HepG2 (cell line): ENCODE measurements at regions not wholly inside any gene's neighbourhood (a gene's known extent, or its start where the extent isn't known, plus 50 kb on each side); places are given as distances from the start of the nearest gene placed in this dataset.

ENCODE experiments used
- AHDC1 ChIP-seq: sonication (generic); formaldehyde crosslinking; IDR thresholded peaks from 2 replicates; pipeline ENCODE4 v1.5.1; 2020; ENCODE audit warnings: mild to moderate bottlenecking, missing genetic modification reagents, borderline replicate concordance
- DRAP1 ChIP-seq: IDR thresholded peaks from 2 replicates; pipeline ENCODE4 v1.6.1; 2016; ENCODE audit warnings: missing genetic modification reagents, missing compliant biosample characterization
- ELF3 ChIP-seq: IDR thresholded peaks from 2 replicates; pipeline ENCODE4 v1.6.1; 2016; ENCODE audit warnings: missing genetic modification reagents, missing compliant biosample characterization
- FOXP1 ChIP-seq, 2 experiments: fragments of 450-650 bp in 1 of 2; IDR thresholded peaks; 2 replicates each; pipeline ENCODE4 v1.6.1; 2017 to 2018; ENCODE audit warnings: antibody characterized with exemption in 1 of 2
- KMT2A ChIP-seq: sonication (generic); formaldehyde crosslinking; IDR thresholded peaks from 2 replicates; pipeline ENCODE4 v1.4.0; 2020; ENCODE audit warnings: missing genetic modification reagents
- MED1 ChIP-seq: sonication (generic); formaldehyde crosslinking; IDR thresholded peaks from 2 replicates; pipeline ENCODE4 v1.4.0; 2020; ENCODE audit warnings: missing genetic modification reagents
- MEIS1 ChIP-seq: sonication (generic); formaldehyde crosslinking; IDR thresholded peaks from 2 replicates; pipeline ENCODE4 v1.9.0; 2021; ENCODE audit warnings: mild to moderate bottlenecking, missing genetic modification reagents, moderate library complexity, borderline replicate concordance
- MXD4 ChIP-seq: IDR thresholded peaks from 2 replicates; pipeline ENCODE4 v1.6.1; 2016; ENCODE audit warnings: mild to moderate bottlenecking, missing biosample characterization, missing genetic modification reagents
- PHF21A ChIP-seq: sonication (generic); formaldehyde crosslinking; IDR thresholded peaks from 2 replicates; pipeline ENCODE4 v1.5.0; 2020; ENCODE audit warnings: mild to moderate bottlenecking, missing genetic modification reagents
- RARA ChIP-seq: IDR thresholded peaks from 2 replicates; pipeline ENCODE4 v1.6.1; 2016; ENCODE audit warnings: missing genetic modification reagents, missing compliant biosample characterization
- STAT5B ChIP-seq: sonication (generic); formaldehyde crosslinking; IDR thresholded peaks from 2 replicates; pipeline ENCODE4 v1.4.0; 2020; ENCODE audit warnings: missing genetic modification reagents
- STAT6 ChIP-seq: sonication (generic); formaldehyde crosslinking; IDR thresholded peaks from 2 replicates; pipeline ENCODE4 v1.4.0; 2020; ENCODE audit warnings: missing genetic modification reagents, mild to moderate bottlenecking, borderline replicate concordance
- TFAP4 ChIP-seq: sonication (generic); IDR thresholded peaks from 2 replicates; pipeline ENCODE4 v1.6.1; 2016; ENCODE audit warnings: low read depth, borderline replicate concordance
- ZBTB7B ChIP-seq: sonication (generic); formaldehyde crosslinking; IDR thresholded peaks from 2 replicates; pipeline ENCODE4 v1.4.0; 2020; ENCODE audit warnings: missing genetic modification reagents
- ZNF564 ChIP-seq: sonication (generic); formaldehyde crosslinking; IDR thresholded peaks from 2 replicates; pipeline ENCODE4 v1.8.1; 2023; ENCODE audit warnings: mild to moderate bottlenecking, missing genetic modification reagents
- ZNF800 ChIP-seq: sonication (generic); formaldehyde crosslinking; IDR thresholded peaks from 2 replicates; pipeline ENCODE4 v1.4.0; 2020; ENCODE audit warnings: missing genetic modification reagents

GRCh38 chr10:30522661-30523078, 88.7 kb downstream of the MAP3K8 start (continued):
- TF ChIP-seq ZNF800 = peak; percentile 43; the same call in 1 of the 2 replicates
- peak; percentile 94 for TF ChIP-seq PHF21A
- TF ChIP-seq KMT2A (CRISPR knock-in tag) = peak; percentile 57; the same call in 1 of the 2 replicates
- peak; percentile 100 for TF ChIP-seq RARA (CRISPR knock-in tag)
- TF ChIP-seq ZNF564 (CRISPR knock-in tag) = 0 out of 2 replicates have a peak, but pooled peaks have one; percentile 33
- peak; percentile 80; the same call in 1 of the 2 replicates for TF ChIP-seq STAT5B (CRISPR knock-in tag)
- peak; percentile 83; the same call in 1 of the 2 replicates for TF ChIP-seq AHDC1 (CRISPR knock-in tag)
- TF ChIP-seq MEIS1 (CRISPR knock-in tag) = peak; percentile 49; the same call in 1 of the 2 replicates
- TF ChIP-seq MED1 = peak; percentile 94
- 0 out of 2 replicates have a peak, but pooled peaks have one; percentile 42 for TF ChIP-seq MXD4 (CRISPR knock-in tag)
- TF ChIP-seq ZBTB7B = peak; percentile 55; the same call in 1 of the 2 replicates
- 0 out of 2 replicates have a peak, but pooled peaks have one; percentile 74 for TF ChIP-seq STAT6 (CRISPR knock-in tag)
- TF ChIP-seq DRAP1 (CRISPR knock-in tag) = peak; percentile 32; the same call in 1 of the 2 replicates
- TF ChIP-seq TFAP4 = peak; percentile 58; the same call in 1 of the 2 replicates
- TF ChIP-seq FOXP1 (IDR thresholded peaks at IDR 0.05) = peak; percentile 77; the same call in 1 of the 2 replicates
- TF ChIP-seq FOXP1 (CRISPR knock-in tag; IDR thresholded peaks at IDR 0.05) = peak; percentile 97
- TF ChIP-seq ELF3 = peak; percentile 87
